ENCODE measurements at regions not wholly inside any gene's neighbourhood (a gene's known extent, or its start where the extent isn't known, plus 50 kb on each side); places are given as distances from the start of the nearest gene placed in this dataset.
"Not testable (repeated sequence)": the region's sequence is repeated elsewhere in the genome, so short reads cannot be mapped to it uniquely, and the experiment has no call there.

DNA sequence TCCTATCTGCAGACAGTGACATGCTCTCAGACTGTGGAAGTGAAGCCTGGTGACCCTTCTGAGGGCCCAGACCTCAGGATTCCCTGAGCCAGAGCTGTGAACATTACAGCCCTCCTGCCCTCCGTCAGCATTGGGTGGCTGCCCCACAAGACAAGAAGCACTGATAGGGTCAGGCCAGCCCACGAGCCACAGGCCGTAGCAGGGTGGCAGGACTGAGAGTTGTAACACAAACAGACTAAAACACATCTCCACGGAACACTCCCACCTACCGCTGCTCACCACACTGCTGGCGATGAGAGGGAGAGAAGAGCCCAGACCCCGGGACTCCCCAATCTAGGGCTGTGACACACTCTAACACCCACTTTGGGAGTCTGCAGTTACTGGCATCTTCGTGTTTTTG is 264.8 kb upstream of the FSIP2 start:
- ATAC-seq (no peak), DNase-seq (ENCODE audit: low spot score) (no peak)

DNA sequence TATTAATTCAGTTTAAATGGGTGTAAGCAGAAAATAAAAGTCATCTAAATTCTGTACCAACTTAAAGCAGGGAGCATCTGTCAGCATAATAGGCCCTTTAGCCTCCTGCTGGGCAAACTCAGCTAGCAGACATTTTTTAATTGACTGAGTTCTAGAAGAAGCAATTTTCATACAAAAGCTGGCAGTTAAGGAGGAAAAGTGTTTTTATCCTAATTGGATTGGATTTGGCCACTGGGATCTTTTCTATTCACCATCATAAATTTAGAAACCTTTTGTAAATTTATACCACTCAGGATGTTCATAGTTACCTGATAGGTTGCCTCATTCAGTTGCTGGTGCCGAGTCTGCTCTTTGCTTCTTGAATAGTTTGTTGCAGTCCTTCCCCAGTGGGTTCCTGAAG is 262.7 kb upstream of the FSIP2 start:
- ATAC-seq, result no peak
- DNase-seq (ENCODE audit: low spot score), result no peak

DNA sequence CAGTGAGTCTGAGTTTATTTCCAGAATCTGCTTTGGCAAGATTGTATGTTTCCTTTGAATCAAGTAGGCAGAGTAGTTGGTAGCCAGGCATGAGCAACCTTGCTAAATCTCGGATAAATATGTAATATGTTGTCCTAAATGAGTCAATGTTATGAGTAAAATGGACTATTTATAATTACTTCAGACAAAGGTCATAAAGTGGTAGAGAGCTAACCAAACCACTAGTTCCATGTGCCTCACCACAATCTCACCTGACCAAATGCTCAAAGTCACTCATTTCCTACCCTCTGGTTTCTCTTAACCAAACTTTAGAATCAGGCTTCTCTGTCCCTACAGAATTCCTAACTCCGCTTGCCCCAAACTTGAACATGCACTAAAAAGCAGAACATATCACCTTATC is 261.2 kb upstream of the FSIP2 start:
- no peak for ATAC-seq
- no peak for DNase-seq (ENCODE audit: low spot score)

DNA sequence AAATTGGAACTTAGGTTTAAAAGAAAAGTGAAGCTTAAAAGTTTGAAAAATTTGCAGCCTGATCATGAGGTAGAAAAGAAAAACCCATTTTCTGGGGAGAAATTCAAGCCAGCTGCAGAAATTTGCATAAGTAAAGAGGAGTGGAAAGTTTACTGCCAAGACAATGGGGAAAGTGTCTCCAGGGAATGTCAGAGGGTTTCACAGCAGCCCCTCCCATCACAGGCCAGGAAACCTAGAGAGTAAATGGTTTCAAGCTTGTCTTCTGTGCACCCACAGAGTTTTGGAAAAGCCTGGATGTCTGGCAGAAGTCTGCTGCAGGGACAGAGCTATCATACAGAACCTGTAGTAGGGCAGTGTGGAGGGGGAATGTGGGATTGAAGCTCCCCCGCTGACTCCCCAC is 254.0 kb upstream of the FSIP2 start:
- DNase-seq (ENCODE audit: low spot score), result no peak
- no peak for ATAC-seq

DNA sequence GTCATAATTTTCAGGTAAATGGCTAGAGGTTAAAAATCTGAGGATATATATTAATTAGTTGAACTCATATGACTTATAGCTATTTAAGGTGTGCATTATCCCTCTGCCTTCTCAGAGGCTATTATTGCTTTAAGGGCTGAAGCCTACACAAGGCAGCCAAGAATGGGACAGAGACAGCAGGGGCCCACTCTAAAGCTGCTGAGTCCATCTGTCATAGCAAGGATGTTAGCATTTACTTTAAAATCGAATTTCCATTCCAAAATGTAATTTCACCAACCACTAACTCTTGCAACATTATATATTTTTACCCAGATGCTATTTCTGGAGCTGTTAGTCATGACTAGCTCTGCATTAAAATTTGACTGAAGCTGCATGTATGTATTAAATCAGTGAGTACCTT is 236.3 kb upstream of the FSIP2 start:
- ATAC-seq, result no peak
- no peak for DNase-seq (ENCODE audit: low spot score)

DNA sequence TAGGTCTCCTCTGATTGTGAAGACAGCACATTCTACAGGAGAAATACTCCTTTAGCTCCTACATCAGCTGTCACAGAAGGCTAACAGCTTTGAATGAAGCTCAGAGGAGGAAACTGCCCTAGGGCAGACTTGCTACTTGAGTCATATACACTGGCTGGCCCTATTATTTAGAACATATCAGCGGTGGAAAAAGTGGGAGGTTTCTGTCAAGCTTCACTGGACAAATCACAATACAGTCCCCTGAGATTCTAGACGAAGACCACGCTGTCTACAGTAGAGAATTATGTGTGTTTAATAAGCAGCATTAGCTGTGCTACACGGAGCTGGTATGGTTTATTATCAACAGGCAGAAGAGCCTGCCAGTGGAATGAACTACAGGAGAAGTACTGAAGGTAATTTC is 230.9 kb upstream of the FSIP2 start:
- no peak for ATAC-seq
- DNase-seq (ENCODE audit: low spot score), result no peak

DNA sequence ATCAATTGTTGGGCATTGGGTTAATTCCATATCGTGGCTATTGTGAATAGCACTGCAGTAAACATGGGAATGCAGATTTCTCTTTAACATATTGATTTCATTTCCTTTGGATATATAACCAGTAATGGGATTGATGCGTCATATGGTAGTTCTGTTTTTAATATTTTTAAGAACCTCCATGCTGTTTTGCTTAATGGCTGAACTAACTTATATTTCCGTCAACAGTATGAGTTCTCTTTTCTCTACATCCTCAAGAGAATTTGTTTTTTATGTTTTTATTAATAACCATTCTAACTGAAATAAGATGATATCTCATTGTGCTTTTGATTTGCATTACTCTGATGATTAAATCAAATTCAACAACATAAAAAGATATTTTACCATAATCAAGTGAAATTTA is 228.5 kb upstream of the FSIP2 start:
- ATAC-seq, result no peak
- no peak for DNase-seq (ENCODE audit: low spot score)

DNA sequence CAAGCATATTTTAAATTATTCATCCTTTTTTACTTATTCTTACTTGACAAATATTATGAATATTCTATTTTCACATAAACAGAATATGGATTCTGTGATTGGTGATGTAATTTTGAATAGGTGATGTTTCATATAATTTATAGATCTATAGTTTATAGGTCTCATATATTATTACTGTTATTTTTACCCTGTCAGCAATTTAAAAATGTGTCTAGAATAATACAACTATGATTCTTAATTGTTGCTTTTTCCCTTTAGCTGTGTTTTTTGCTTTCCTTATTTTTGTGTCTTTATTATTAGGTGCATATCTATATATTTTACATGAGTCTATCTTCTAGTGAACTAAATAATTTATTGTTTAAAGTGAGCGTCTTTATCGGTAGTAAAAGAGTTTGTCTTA is 226.7 kb upstream of the FSIP2 start:
- no peak for ATAC-seq

DNA sequence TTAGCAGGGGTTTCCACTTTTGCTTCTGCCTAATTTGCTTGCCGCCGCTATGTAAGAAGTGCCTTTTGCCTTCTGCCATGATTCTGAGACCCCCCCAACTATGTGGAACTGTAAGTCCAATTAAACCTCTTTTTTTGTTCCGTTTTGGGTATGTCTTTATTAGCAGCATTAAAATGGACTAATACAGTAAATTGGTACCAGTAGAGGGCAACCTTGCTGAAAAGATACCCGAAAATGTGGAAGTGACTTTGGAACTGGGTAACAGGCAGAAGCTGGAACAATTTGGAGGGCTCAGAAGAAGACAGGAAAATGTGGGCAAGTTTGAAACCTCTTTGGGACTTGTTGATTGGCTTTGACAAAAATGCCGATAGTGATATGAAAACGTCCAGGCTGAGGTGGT is 216.1 kb upstream of the FSIP2 start:
- DNase-seq (ENCODE audit: low spot score), result no peak
- ATAC-seq, result no peak

More for the DNA sequence above, 226.7 kb upstream of the FSIP2 start:
- no peak for DNase-seq (ENCODE audit: low spot score)

DNA sequence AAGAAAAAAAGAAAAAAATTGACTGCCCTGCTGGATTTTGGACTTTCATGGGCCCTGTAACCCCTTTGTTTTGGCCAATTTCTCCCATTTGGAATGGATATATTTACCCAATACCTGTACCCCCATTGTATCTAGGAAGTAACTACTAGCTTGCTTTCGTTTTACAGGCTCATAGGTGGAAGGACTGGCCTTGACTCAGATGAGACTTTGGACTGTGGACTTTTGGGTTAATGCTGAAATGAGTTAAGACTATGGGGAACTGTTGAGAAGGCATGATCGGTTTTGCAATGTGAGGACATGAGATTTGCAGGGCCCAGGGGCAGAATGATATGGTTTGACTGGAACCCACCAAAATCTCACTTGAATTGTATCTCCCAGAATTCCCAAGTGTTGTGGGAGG is 214.4 kb upstream of the FSIP2 start:
- not testable (repeated sequence) for ATAC-seq; DNase-seq (ENCODE audit: low spot score)

DNA sequence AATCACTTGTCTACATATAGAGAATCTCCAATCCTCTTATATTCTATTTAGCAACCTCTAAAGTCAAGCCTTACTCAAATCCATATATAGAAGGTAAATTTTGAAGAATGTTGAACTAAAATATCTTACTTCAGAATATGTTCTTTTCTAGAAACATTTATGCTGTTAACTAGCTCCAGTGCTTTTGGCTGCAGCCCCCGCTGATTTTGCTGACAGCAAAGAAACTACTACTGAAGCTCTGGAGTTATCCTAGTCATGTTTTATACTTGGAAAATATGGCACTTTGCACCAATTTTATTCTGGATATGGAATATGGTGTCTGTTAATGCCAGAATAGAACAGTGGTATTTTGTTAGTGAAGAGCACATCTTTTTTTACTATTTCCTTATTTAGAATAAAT is 212.4 kb upstream of the FSIP2 start:
- DNase-seq (ENCODE audit: low spot score) (no peak), ATAC-seq (no peak)

DNA sequence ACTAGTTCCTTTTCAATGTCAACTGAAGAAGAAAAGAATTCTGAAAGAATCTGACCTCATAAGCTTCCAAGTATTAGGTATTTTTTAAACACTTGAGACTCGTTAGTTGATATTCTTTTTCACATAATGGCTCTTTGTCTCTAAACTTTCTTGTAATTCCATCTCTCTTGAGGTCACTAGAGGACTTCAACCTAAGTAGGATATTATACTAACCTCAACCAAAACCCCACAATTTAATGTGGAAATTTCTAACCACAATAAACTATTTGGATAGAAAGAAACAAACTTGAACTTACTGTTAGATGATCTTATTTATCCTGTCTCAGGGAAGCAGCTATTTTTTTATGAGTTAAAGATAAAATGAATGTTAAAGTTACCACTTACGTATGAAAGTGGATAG is 206.9 kb upstream of the FSIP2 start:
- ATAC-seq, result no peak

DNA sequence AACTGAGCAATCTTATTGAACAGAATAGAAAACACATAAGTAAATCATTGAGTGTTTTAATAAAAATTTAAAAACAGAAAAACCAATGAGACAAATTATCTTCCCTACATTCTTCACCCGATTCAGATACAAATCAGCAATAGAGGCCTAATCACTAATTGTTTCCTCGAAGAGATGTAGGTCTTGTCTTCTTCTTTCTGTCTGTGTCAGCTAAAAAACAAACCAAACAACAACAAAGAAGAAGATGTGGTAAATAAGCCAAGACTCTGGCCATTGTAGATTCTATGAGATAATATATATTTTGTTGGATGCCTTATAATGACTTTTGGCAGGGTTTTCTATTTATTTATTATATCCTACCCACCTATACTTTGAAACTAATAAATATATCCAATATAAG is 200.9 kb upstream of the FSIP2 start:
- DNase-seq (ENCODE audit: low spot score) (no peak), ATAC-seq (no peak)

More for the DNA sequence above, 206.9 kb upstream of the FSIP2 start:
- no peak for DNase-seq (ENCODE audit: low spot score)

DNA sequence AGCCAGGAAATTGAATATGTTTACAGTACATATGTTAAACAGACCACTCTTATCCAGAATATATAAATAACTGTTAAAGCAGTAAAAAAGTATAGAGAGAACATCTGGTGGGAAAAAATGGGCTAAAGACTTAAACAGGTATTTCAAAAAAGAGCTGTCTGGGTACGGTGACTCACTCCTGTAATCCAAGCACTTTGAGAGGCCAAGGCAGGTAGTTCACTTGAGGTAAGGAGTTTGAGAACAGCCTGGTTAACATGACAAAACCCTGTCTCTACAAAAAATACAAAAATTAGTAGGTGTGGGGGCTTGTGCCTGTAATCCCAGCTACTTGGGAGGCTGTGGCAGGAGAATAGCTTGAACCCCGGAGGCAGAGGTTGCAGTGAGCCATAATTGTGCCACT is 171.4 kb upstream of the FSIP2 start:
- no peak for ATAC-seq
- no peak for DNase-seq (ENCODE audit: low spot score)

DNA sequence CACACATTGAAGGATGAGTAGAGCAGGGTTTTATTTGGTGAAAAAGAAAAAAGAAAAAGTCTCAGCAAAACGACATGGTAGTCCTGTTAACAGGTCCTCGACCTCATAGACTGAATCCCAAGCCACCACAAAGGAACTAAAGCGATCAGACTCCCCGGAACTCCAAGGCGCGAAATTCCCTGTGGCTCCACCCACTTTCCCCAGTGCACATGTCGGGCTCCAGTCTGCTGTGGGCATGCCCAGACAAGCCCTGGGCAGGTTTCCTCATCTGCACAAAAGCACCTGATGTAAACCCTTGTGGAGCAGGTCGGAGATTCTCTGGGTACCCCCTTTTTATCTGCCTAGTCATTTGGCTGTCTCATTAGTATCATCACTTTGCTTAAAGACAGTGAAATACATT is 170.7 kb upstream of the FSIP2 start:
- DNase-seq (ENCODE audit: low spot score), result no peak

DNA sequence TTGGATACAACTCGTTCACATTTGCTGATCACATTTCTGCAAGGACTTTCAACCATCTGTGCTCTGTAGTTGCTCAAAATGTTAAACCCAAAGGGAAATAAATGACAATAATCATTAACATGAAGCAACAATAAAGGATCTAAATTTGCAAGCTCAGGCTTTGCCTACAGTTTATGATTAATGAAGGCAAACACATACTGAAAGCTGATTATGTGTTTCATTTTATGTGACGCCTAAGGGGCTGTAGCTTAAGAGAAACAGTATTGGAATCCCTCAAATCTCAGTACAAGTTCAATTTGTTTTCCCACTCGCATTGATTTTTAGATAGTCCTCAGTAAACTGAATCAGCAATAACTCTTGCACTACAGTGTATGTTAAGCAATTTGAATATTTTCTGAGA is 160.3 kb upstream of the FSIP2 start:
- DNase-seq (ENCODE audit: low spot score) (no peak), ATAC-seq (no peak)

More for the DNA sequence above, 170.7 kb upstream of the FSIP2 start:
- ATAC-seq, result no peak

DNA sequence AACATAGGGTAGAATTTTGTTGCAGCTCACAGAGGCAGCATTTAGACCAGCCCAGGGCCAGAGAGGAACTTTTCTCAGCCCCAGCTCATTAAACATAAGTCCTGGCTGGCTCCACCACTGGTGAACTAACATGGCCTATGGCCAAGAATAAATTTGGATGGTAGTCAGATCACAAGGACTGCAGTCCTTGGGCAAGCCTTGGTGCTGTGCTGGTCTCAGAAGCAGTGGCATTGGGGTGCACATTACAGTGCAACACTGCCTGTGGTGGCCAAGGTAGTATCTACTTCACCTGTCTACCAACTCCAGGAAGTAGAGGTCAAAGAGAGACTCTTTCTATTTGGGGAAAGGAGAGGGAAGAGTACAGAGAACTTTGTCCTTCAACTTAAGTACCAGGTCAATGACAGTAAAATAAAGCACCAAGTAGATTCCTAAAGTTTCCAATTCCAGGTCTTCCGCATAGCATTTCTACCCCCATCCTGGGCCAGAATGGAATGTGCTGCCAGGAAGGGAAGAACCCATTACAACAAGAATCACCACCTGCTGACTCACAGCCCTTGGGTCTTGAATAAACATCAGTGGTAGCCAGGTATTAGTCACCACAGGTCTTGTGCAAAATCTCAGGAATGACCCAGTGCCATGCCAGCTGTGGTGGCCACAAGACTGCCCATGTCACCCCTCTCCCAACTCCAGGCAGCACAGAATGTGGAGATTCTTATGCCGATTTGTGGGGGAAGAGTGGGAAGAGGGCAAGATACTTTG is 155.4 kb upstream of the FSIP2 start:
- DNase-seq (ENCODE audit: low spot score) (no peak), ATAC-seq (no peak)

DNA sequence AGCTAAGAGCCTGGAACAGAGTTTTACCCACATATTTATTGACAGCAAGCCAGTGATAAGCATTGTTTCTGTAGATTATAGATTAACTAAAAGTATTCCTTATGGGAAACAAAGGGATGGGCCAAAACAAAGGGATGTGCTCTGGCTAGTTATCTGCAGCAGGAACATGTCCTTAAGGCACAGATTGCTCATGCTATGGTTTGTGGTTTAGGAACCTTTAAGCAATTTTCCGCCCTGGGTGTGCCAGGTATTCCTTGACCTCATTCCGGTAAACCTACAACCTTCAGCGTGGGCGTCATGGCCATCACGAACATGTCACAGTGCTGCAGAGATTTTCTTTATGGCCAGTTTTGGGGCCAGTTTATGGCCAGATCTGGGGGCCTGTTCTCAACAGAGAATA is 153.4 kb upstream of the FSIP2 start:
- DNase-seq (ENCODE audit: low spot score); ATAC-seq: not testable (repeated sequence)

DNA sequence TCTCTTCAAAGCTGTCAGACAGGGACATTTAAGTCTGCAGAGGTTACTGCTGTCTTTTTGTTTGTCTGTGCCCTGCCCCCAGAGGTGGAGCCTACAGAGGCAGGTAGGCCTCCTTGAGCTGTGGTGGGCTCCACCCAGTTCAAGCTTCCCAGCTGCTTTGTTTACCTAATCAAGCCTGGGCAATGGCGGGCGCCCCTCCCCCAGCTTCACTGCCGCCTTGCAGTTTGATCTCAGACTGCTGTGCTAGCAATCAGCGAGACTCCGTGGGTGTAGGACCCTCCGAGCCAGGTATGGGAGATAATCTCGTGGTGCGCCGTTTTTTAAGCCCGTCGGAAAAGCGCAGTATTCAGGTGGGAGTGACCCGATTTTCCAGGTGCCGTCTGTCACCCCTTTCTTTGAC is 147.3 kb upstream of the FSIP2 start:
- ATAC-seq; DNase-seq (ENCODE audit: low spot score): not testable (repeated sequence)

DNA sequence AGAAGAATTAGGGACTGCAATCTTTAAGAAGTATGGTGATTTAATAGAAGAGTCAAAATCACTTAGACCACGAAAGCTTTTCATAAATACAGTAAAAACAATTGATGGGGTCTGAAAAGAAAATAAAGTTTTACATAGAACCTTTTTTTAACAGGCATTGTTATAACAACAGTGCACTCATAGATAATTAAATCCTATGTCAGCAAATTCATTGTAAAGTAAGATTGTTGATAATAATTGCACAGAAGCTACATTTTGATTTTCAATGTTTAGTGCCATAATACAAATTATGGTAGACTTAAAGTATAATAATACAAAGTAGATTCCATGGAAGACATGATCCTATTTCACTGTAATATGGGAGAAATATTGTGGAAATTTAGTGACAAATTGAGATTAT is 130.7 kb upstream of the FSIP2 start:
- DNase-seq (ENCODE audit: low spot score) (no peak), ATAC-seq (no peak)

DNA sequence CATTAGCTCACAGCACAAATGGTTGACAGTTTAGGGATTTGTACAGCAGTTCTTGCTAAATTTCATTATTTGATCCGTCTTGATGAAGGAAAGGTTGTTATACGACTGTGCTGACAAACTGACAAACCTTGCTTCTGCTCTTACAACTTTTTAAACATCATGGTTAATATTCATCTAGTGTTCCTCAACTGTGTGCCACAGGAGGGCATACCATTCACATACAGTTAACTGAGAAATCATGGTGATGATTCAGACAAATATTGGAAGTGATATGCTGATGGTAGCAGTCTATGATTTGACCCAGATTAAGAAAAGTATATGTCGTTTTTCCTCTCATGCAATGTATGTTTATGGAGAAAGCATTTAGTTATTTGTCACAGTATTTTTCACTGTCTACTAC is 129.8 kb upstream of the FSIP2 start:
- DNase-seq (ENCODE audit: low spot score) (no peak), ATAC-seq (peak; percentile 72)

DNA sequence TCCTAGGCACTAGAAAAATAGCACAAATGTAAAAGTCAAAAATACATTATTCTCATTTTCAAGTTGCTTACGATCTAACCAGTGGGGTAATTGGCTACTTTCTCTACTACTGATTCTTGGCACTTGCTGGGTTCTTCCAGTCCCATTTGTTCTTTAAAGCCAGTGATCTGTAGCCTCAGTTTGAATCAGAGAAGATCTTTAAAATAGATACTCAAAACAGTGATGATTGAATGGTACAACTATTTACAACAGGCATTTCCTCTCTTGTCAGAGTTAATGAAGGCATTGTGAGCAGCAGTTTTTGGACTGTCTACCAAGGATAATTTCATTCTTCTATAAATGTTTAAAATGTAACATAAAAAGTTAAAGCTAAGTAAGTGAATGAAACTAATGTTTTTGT is 128.3 kb upstream of the FSIP2 start:
- ATAC-seq (no peak), DNase-seq (ENCODE audit: low spot score) (no peak)

DNA sequence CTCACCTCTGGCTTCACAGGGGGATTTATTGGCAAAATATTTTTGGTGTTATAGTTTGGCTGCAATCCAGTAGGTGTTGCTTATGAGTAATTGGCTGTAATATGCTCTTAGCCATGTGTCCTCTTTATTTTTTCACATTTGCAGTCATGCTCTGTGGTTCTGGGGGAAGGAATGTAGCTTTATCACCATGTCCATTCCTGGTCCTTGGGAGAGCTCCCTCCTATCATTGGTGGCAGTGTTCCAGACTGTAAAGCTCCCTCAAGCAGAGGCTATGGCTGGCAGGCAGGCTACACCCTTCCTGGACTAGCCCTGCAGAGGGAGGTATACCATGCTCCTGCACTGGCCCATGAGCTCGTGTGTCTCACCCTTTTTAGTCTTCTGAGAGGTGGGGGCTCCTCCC is 120.0 kb upstream of the FSIP2 start:
- no peak for DNase-seq (ENCODE audit: low spot score)
- no peak for ATAC-seq
